HG02943 (cell line): ENCODE measurements at regions not wholly inside any gene's neighbourhood (a gene's known extent, or its start where the extent isn't known, plus 50 kb on each side); places are given as distances from the start of the nearest gene placed in this dataset.

ENCODE experiments used
- ATAC-seq: cut with Tn5 transposase; IDR thresholded peaks from one replicate; pipeline ENCODE4 v1.9.1; 2021; ENCODE audit warnings: mild to moderate bottlenecking, low read depth, moderate library complexity; ENCODE audit not compliant: unreplicated experiment

- ATAC-seq = no peak
Measured at GRCh38 chr11:27783701-27784355, 83.6 kb upstream of the BDNF start.

- no peak for ATAC-seq
Measured at GRCh38 chr11:27777033-27777432, 76.8 kb upstream of the BDNF start.

GRCh38 chr11:27773884-27774283 lies 73.6 kb upstream of the BDNF start:
- no peak for ATAC-seq

- ATAC-seq = no peak
Measured at GRCh38 chr11:27771516-27771915, 71.3 kb upstream of the BDNF start.

GRCh38 chr11:27770576-27770975 lies 70.3 kb upstream of the BDNF start:
- ATAC-seq = no peak

GRCh38 chr11:27763736-27764135 lies 63.5 kb upstream of the BDNF start:
- no peak for ATAC-seq

- ATAC-seq = no peak
Measured at GRCh38 chr11:27761356-27761755, 61.1 kb upstream of the BDNF start.

- no peak for ATAC-seq
Measured at GRCh38 chr11:27757953-27758352, 57.7 kb upstream of the BDNF start.

GRCh38 chr11:27754035-27755017 lies 54.1 kb upstream of the BDNF start:
- ATAC-seq = no peak
